NCI-H226 (cell line): ENCODE measurements at regions not wholly inside any gene's neighbourhood (a gene's known extent, or its start where the extent isn't known, plus 50 kb on each side); places are given as distances from the start of the nearest gene placed in this dataset.

ENCODE experiments used
- DNase-seq: peaks from one replicate; pipeline ENCODE4 v3.0.0-alpha.2; 2015

DNA sequence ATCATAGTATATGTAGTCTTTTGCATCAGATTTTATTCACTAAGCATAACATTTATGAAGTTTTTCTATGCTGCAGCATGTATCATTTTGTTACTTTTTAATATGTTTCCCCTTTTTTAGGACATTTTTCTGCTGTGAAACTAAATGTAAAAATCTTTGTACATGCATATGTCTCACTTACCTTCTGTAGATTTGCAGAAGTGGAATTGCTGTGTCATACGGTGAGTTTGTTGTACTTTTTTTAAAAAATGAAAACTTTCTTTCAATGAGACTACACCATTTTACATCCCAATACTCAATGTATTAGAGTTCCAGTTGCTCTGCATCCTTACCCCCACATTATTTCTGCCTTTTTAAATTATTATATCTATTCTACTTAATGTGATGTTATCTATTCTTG, 868.9 kb downstream of the PDHA2 start:
- DNase-seq = no peak

GRCh38 chr4:96713271-96713850, 873.5 kb downstream of the PDHA2 start:
- no peak for DNase-seq

- peak; percentile 63 for DNase-seq
Measured at GRCh38 chr4:96729641-96730040, 889.7 kb downstream of the PDHA2 start.

DNA sequence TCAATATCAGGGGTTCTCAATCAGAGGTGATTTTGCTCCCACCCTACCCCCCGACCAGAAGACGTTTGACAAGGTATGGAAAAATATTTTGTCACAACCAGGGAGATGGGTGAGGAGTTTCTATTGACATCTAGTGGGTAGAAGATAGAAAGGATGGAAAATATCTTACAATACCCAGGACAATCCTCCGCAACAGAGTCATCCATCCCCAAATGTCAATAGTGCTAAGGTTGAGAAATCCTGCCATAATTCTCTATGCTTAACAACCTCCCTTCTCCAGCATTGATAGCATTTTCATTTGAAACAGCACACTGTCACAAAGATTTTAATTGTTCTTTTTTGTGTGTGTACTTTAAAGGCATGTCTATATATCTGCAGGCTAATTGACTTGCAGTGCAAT, 890.5 kb downstream of the PDHA2 start:
- no peak for DNase-seq

DNA sequence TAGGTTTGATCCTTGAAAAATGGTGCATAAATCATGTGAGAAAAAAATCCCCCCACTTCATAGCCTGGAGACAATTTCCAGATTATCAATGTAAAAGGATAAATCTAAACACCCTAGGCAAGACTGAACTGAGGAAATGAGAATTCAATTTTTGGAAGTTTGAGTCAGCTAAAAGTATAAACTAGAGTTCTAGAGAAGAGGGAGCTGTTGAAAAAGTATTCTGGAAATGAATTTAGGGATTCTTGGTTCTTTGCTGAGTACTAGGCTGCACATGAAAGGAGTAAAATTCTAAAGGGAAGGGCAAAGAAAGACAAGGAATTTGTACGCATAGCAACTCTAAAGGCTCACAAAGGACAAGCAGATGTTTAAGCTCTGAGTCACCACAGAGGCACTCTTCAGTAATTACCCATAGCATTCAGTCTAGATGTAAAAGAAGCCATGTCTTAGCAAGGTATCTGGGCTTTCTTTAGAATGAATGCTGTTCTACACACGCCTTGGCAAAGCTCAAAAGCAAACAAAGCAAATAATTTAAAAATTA, 896.5 kb downstream of the PDHA2 start:
- peak; percentile 83 for DNase-seq

GRCh38 chr4:96739101-96739500, 899.2 kb downstream of the PDHA2 start:
- no peak for DNase-seq

- DNase-seq = no peak
Measured at GRCh38 chr4:96742332-96743014, 902.6 kb downstream of the PDHA2 start.

GRCh38 chr4:96744676-96745075, 904.8 kb downstream of the PDHA2 start:
- DNase-seq = no peak

DNA sequence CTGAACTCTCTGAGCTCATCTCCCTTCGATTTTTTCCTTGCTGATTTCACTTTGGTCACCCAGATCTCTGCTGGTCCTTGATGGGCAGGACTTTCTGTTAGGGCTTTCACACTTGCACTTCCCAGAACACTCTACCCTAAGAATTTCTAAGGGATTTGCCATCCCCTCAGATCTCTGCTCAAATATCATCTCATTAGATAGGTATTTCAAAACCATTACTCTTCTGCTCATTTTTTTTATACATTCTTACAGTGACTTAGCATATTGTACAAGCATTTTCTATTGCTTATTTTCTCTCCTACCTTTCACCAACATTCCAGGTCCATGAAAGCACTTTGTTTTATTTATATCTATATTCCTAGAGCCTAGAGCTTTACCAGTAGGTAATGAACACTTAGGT, 913.3 kb downstream of the PDHA2 start:
- peak; percentile 22 for DNase-seq

GRCh38 chr4:96755569-96756484, 915.9 kb downstream of the PDHA2 start:
- no peak for DNase-seq

GRCh38 chr4:96756584-96756983, 916.7 kb downstream of the PDHA2 start:
- DNase-seq = no peak

DNA sequence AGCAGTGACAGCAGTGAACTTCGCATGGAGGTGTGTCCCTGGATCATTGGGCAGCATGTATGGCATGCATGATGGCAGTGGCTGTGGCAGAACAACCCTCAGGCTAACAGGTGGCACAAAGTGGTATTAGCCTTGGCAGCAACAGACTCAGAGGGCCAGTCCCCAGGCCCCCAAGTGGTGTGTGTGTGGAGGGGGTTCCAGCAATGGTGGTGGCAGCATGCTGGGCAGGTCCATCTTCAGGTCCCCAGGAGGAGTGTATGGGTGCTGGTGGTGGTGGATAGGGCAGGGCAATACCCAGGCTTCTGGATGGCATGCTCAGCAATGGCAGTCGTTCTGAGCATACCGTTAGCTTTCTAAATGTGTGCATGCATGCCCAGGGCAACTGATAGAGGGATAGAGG, 923.7 kb downstream of the PDHA2 start:
- DNase-seq = no peak

GRCh38 chr4:96766359-96766758, 926.5 kb downstream of the PDHA2 start:
- DNase-seq = no peak

- no peak for DNase-seq
Measured at GRCh38 chr4:96767815-96768480, 928.1 kb downstream of the PDHA2 start.

GRCh38 chr4:96775501-96775900, 935.6 kb downstream of the PDHA2 start:
- no peak for DNase-seq

- no peak for DNase-seq
Measured at GRCh38 chr4:96776920-96777527, 937.1 kb downstream of the PDHA2 start.

DNA sequence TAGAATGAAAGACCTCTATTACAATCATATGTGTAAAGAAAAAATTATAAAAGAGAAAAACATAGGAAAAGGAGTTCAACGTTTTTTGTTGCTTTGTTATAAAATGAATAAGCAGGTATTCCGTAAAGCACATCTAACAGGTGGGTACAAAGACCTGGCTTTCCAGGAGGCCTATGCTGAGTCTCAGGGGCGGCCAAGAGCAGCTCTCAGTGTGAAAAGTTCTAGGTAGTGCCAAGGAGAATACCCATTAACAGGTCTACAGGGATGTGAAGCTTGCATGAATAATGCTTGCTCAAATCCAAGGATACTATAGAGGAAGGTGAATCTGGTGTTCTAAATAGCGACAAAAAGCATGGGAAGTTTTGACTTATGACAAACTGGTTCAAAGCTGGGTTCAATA, 944.4 kb downstream of the PDHA2 start:
- DNase-seq = no peak

- no peak for DNase-seq
Measured at GRCh38 chr4:96786306-96786705, 946.4 kb downstream of the PDHA2 start.

DNA sequence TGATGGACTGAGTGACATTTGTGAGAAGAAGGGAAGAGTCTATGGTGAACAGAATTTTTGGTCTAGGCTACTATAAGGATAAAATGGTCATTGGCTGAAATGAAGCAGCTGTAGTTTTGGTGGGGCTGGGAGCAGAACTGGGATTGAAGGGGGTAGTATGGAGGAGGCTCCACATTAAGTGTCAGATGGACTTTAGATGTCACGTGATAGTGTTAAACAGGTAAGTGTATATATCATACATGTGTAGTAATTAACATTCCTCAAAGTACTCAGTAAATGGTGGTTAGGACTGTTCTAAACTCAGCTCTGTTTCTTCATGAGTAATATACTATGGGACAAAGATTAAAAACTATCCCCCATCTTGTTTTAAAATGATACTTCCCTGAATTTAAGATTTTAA, 947.9 kb downstream of the PDHA2 start:
- DNase-seq = no peak

DNA sequence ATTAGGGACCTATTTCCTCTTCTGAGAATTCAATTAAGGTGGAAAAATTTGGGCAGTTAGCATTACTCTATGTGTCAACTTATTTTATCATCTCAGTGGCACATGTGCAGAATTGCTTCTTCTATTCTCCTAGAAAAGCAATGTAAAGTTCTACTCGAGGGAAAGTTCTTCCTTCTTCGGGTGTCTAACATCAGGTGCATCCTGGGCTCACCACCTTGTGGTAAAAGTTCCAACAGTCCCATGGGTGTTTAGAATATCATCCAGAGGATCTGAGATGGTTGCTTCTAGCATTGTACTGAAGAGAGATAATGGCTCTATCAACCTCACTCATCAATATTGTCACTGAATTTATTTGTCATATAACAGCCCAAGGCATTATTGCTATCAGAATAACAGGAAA, 969.7 kb downstream of the PDHA2 start:
- DNase-seq = no peak

GRCh38 chr4:96827086-96827485, 987.2 kb downstream of the PDHA2 start:
- no peak for DNase-seq

DNA sequence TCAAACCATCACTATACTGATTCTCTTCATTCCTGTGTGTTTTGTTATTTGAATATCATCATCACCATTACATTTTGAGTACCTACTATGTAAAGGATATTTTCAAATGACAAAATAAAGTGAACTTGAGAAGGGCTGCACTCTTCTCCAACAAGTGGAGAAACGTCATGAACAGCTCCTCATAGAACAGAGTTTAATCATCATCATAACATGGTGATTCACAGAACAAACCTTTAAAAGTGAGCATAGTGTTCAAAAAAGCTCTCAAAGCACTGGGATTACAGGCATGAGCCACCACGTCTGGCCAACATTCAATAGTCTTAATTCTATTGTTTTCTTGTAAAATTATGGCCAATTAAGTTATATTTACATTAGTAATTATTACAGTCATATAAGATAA, 993.9 kb downstream of the PDHA2 start:
- DNase-seq = peak; percentile 33

- peak; percentile 20 for DNase-seq
Measured at GRCh38 chr4:96835991-96836390, 996.1 kb downstream of the PDHA2 start.
